Stimulated activated CD8-positive, alpha-beta memory T cell treated with anti-CD3 and anti-CD28 coated beads, Interleukin-15, amount 100 ng/mL, for 1 hour (primary cell): ENCODE measurements at regions not wholly inside any gene's neighbourhood (a gene's known extent, or its start where the extent isn't known, plus 50 kb on each side); places are given as distances from the start of the nearest gene placed in this dataset.

Experiments
- DNase-seq: peaks from one replicate; pipeline ENCODE4 v3.0.0-alpha.2; 2020; ENCODE audit warnings: low read depth

DNA sequence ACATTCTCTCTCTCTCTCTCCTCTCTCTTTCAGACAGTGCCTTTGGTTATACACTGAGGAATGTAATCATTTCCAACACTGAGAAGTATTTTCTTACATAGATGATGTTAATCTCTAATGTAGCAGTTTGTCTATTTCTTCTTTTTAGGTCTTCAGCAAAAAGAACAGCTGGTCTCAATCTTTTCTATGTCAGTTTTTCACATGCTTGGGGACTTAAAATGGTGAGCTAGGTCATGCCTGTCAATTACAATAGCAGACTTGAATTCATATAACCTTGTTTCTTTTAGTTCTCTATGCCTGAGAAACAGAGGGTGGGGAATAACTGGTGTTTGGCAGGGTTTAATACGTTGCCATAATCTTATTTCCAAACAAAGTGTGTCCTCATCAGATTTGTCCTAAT is 786.2 kb downstream of the SQOR start:
- DNase-seq, result no peak

DNA sequence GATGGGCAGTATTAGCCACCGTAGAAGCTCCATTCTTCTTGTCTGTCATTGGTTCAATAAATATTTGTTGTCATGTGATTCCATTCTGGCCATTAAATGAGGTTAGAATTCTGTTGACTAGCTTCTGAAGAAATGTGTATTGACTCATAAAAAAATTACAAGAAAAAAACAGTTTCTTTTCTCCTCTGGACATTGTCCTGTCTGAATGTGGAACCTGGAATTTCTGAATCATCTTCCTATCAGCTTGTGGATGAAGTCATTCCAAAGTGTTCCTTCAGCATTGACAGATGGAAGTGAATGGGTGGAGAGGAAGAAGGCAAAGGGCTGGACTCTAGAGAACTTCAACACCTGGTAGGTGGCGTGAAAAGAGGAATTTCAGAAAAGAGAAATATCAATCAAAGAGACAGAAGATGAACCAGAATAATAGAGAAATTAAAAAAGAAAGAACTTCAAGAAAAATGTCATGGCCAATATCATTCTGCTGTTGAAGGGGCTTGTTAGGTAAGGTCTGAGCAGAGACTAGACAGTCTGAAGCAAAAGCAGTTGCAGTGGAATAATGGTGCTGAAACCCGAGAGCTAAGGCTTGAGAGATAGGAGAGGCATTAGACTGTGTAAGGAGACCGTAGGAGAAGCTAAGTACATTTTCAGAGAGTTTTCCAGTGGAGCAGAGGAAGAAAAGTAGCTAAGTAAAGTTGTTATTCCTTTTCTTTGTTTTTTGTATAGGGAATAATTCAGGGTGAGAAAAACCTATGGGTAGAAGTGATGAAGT is 806.6 kb downstream of the SQOR start:
- no peak for DNase-seq

DNA sequence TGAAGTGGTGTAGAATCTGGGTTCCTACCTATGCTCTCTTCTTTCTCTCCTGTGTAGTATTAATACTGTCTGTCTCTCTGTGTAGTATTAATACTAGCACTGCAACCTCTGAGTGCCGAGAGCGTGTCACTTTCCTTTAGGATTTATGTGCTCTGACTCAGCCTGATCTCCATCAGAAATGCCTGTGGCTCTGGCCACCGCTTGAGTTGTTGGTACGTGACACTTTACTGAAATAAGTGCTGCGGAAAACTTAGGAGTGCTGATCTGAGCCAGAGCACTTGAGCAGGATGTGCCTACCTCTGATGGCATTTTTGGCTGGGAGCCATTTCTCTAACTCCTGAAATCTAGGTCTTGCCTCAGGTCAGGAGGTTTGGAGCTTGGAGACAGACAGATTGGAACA is 807.4 kb downstream of the SQOR start:
- no peak for DNase-seq

DNA sequence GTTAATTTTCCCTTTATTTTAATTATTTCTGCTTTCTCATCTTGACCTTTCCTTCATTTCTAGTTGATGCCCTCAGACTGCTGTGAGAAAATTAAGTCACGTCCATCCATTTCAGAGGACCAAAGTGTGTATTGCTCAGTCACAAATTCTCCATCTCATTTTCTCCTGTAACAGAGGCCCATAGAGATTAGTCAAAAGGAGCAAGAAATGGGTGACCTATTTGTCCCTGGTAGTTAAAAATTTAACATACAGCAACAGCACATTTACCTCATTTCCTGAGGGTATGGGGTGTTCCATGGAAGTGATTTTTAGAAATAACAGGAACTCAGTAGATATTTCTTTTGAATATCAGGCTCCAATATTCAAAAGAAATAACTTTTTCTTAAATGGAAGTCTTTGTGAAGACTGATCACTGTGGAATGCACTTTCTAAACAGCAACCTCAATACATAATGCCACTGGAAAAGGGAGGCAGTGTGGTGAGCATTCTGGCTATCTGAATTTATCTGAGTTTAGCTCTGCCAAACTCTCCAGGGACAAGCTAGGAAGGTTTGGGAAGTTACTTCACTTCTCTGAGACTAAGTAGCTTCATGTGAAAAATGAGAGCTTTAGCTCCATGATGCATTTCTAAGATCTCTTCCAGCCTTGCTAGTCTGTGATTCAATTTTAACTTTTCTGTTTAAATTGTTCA is 808.2 kb downstream of the SQOR start:
- no peak for DNase-seq

DNA sequence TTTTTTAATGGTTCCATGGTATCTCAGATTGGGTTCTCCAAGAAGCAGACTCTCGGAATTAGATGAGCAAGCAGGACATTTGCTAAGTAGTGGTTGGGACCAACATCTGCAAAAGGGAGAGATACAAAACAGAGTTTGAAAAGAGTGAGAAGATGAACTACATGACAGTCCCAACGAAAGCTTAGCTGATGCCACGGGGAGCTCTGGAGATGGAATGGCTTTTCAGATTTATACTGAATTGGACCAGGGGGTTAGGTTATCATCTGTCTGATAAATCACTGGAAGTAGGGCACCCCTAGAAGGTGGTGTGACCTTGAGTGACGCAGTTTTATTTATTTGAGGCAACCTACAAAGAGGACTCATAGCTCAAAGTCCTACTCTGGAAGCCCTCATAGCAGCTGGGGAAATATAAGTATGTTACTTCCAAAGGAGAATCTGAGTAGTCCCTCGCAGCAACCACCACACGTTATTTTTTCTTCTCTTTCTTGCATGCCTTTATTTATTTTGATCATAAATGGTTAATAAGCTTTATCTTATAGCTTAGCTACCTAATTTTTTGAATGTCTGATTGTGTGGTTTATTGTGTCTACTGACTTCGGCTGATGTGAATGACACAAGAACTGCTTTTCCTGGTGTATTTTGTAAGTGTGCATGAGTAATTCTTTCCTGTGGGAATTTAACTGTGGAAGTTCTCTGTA is 815.4 kb downstream of the SQOR start:
- DNase-seq, result no peak

DNA sequence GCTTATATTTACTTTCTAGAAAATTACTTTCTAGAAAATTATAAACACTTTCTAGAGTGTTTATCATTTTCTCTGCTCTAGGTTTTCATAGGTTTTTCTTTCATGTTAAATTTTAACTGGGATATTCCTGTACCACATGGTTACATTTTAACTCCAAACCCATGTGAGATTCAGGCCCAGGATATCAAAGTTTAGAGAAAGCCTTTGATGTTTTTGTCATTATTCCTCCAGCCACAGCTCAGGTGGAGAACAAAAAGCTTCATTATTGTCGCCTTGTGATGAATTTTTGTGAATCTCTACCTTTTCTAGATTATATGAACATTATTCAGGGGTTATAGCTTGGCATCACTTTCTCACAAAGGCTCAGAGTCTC is 816.0 kb downstream of the SQOR start:
- DNase-seq, result no peak

DNA sequence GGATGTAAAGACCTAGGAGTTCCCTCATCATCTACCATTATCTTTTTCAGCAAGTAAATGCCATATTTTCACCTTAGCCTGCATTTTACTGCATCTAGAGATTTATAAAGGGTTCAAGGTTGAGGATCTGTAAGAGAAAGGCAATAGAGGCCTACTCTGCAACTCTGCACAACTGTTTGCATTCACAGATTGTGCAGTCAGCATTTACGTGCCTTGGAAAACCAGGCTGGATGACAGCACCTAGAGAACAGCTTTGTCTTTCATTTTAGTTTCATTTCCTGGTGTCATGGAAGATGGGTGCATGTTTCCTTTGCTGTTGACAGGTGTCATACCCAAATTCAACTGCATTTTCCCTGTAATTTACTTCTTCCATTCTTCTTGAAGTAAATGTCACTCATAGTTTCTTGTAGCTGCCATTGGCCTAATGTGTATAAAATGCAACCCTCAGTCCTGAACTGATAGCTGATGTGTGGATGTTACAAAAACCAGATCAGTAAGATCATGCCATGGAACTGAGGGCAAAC is 817.5 kb downstream of the SQOR start:
- no peak for DNase-seq

DNA sequence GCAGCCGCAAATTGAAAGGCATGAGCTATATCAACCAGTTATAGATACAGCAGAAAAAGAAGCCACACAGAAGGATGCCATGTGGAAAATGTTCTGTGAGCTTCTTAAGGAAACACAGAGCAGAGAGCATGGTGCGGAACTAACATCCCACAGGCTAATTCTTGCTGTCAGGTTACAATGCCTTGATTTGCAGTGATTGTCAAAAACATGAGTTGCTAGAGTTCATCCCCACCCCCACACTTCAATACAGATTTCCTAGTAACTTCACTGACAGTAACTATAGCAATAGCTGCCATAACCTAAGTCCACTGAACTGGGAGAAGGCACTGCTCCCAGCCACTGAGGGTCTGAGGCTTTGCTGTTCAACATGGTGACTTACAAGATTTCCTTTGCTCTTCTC is 821.6 kb downstream of the SQOR start:
- no peak for DNase-seq

DNA sequence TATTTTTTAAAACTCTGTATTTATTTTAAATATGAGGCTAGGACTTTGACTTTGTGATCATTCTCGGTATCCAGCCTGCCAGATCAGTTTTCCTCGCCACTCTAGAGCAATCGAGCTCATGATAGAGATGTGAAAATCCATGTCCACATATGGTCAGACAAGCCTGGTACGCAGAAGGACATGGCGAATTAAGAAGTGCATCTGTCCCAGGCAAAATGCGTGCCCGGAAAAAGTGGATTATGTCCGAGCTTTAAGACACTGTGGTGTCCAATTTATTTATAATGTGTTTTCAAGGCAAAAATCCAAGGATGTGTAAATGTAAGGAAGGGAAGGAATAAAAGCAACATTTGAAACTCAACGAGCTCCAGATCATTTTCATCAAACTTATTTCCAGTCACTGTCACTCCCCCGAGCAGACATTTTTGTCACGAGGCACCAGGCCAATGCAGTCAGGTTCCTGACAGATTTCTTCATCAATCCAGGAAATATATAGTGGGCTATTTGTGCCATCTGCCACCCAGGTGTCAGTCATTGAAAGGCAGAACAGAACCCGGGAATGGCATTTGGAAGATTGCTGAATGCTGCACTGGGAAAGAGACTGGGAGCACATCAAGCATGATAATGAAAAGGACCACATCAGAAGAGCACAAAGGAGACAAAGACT is 825.7 kb downstream of the SQOR start:
- no peak for DNase-seq

DNA sequence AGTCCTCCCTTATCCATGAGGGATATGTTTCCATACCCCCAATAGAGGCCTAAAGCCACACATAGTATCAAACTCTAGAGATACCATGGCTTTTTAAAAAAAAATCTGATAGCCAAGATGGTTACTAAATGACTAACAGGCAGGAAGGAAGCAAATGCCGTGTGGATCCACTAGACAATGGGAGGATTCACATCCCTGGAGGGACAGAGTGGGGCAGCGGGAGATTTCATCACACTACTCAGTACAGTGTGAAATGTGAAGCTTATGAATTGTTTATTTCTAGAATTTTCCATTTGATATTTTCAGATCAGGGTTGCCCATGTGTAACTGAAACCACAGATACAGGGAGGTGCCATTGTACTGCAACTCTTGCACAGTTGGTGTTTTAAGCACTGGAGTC is 826.6 kb downstream of the SQOR start:
- DNase-seq, result no peak

DNA sequence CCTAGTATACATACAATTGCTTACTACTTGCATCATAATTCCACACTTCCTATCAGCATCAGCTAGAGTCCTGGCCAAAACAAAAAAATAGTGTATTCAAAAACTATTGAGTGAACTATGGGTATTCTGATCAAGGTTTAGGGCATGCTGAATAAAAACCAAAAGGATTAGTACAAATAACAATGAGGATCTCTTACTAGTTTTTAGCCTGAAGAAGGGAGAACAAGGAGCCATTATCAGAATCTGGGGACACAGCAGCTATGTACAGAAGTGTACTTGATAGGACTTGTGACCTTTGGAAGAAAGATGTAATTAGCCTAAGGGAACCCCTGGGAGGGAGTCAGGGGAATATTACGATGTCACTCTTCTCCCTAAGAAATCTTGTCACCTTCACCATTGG is 832.2 kb downstream of the SQOR start:
- DNase-seq, result no peak

DNA sequence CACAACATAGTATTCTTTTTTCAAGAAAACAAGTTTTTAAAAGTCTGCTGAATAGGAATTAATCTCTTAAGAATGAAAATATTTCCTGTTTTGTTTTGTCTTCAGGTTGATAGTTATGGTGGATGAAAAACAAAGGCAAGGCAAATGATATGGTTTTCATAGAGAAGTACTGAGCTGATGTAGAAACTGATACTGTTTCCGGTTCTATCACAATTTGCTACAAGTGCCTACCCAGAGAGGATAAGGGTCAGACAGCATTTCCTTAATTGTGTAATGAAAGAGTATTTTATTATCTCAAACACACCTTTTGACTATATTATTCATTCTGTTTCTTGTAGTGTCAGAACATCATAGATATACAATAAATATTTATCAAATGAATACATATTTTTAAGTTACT is 836.3 kb downstream of the SQOR start:
- DNase-seq, result no peak

DNA sequence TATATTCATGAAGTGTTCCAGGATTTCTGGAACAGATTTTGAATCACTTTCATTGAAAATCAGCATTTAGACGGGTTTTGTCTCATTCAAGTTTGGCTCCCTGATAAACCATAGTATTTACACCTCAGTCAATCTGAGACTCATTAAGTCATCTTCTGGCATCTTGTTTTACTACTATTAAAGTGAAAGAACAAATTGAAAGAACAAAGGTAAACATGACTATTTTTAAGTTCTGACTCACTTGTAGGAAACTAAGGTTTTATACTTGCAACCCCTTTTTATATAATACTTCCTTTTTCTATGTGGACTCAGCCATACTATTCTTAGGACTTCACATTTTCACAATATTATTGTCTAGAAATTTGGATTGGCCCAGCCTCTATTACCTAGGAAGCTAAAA is 854.4 kb downstream of the SQOR start:
- no peak for DNase-seq

DNA sequence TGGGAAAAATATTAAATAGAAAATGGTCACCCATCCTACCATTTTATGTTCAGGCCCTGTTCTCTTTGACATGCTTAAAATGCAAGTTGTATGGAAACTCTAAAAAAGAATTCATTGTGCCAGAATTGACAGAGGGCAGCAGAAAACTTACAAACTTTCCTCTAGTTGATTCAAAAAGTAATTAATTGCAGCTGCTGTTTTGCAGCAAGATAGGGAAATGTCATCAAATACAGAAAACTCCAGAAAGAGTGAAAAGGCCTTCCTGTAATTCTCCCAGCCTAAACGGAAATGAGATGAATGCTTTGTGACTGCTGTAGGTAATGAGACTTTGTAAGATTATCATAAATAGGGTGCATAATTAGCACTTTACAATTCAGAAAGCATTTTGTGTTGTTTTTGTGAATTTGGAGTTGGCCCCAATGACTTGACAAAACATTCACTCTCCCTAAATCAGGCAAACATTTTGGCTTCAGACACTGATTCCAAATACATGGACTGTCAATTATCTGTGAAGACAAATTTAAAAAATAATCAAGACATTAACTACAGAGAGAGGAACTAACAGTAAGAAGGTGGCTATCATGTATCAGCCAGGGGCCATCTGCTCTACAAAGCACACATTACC is 861.8 kb downstream of the SQOR start:
- DNase-seq, result no peak

DNA sequence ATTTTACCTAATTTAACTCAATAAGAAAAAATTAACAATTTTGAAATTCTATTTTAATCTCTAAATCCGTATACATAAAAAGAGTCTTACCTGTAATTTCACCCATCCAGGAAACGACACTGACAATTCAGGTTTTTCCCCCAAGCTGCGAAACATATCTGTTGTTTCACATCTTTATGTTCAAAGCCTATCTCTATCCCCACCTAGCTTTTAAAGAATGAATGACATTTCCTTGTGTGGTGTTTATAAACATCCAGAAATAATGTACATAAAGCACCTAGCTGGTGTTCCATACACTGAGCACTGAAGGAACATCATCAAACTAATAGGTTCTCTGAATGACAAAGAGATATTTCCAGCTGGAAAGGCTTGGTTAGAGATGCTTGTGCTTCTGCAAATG is 867.8 kb downstream of the SQOR start:
- no peak for DNase-seq

DNA sequence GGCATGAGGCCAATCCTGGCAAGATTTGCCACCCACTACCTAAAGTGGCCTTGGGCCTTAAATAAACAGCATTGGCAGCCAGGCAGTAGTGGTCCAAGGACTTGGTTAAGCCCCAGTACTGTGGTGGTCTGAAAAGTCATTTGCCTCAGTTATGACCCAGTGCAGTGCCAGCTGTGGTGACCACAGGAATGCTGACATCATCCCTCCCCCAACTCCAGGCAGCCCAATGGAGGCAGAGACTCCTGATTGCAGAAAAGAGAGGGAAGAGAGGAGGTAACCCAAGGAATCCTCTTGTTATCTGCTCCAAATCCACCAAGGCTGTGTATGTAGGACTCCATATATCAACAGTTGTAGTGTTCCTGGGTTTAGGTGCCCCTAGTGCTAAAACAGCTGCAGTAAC is 883.6 kb downstream of the SQOR start:
- no peak for DNase-seq

DNA sequence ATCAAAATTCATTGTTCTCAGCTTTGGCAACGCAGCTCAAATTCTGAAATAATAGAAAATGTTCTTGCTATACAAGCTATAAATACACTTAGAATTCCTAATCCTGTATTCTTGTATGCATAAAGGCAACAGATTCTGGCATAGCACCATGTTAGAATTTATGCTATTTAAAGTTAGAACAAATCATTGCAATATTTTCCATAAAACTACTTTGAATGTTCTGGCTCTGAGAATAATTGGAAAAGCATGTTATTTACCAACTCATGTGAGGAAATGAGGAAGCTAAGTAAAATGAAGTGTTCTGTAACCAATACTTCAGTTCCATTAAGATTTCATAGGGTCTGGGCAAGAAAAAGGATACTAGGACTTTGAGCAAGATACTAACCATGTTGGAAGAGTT is 888.9 kb downstream of the SQOR start:
- DNase-seq, result no peak

DNA sequence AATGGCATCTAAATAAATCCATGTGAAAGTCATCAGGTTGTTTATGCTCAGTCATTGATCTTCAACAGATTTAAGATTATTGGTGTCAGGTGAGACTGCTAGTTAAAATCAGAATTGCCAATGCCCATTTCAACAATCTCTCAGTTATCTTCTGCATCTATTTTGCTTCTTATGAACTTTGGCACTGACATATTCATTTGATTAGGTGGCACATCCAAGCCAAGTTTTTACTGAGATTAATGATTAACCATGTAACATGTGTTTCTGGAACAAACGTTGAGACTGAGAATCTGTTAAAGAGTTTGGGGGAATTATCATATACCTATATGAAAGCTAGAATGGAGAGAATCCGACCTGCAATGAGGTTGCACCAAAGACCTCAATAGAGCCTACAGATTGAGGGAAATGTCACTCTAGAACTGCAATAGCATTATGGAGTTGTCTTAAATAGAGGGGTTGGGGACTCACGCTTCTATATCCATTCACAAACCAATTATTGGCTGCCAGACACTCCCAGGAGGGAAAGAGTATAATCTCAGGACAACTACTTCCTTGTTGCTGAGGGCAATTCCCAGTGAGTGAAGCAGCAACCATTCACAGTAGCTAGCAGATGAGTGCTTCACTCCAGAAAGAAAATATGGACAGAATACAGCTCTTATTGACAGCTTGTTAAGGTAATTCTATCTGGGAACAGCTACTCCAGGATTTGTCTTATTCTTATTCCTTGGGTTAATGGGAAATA is 891.3 kb downstream of the SQOR start:
- DNase-seq, result no peak

DNA sequence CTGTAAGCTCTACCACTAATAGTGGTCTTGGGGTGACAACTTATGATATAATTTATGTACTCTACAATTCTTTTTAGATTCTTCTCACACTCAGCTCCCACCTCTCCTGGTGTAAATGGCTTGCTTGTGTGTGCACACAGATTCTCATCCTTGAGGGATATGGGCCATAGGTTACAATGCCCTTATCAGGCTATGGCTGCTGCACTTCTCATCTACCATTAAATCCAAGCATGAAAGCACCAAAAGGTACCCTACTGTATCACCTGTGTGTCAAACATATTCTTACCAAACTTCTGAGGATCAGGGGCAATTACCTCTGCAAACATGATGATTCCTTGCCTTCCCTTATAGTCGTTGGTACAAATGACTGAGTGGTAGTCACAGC is 891.9 kb downstream of the SQOR start:
- no peak for DNase-seq

DNA sequence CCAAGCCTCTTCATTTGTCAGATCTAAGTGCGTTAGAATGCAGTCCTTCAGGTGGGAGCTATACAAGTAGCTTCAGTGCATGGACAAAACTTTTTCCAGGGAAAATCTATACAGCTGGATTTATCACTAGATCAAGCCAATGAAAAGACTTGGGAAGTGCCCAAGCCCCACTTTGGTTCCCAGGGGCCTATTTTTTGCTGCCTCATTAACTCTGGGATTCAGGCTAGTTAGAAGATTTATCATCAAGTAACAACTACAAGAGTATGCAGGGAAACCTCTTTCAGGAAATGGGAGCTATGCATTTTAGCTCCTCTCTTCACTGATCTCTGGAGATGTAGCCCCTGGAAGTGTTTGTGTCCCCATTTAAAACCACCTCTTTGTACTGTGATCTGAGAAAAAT is 908.8 kb downstream of the SQOR start:
- DNase-seq, result no peak

DNA sequence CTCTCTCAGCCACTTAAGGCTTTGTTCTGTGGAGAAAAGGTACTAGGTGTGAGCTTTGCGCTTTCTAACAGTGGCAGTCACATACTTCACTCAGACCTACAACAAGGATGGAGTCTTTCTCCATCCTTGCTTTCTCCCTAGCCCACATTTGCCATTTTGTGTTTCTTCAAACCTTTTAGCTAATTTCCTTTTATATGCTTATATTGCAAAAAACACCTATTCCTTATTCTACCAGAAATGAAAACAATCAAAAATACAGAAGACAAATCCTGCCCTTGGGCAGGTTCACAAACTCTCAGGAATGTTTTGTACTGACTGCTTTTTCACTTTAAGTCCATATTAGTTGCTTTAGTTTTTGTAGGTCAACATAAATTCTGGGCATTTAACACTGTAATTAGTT is 914.2 kb downstream of the SQOR start:
- DNase-seq, result no peak

DNA sequence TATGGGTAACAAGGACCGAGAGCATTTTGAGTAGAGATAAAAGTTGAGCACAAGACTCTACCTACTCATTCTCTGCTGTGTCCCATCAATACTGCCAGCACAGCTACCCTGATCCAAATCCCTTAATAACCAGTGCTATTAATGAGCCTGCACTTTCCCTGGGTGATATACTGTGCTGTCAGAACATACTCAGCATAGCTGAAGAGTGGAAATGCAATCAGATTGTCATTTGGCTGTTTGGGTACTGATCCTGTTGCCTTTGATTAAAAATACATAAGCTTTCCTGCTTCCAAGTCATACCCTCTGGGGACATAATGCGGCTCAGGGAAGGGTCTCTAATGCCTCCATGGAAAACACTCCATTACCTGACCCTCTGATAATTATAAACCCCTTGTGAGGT is 917.5 kb downstream of the SQOR start:
- DNase-seq, result no peak
